GM21381 (cell line): ENCODE measurements at regions not wholly inside any gene's neighbourhood (a gene's known extent, or its start where the extent isn't known, plus 50 kb on each side); places are given as distances from the start of the nearest gene placed in this dataset.

Experiments used
- ATAC-seq: cut with Tn5 transposase; IDR thresholded peaks from one replicate; pipeline ENCODE4 v1.9.1; 2021; ENCODE audit warnings: mild to moderate bottlenecking, moderate library complexity; ENCODE audit not compliant: unreplicated experiment

DNA sequence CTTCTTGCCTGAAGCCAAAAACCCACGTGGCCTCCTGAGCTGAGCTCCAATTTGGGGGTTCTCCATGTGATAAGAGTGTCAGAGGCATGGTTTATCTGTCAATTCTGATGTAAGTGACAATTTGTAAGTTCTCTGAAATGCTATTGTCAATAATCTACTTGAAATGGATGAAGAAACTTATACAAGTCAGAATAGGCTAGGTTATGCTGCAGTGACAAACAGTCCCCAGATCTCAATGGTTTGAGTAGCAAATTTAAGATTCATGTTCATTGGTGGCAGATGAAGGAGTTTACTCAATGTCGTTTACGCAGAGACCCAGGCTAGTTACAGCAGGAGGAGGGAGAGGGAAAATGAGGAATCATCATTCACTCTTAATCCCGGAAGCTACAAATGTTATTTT lies 352.4 kb downstream of the KIF16B start:
- no peak for ATAC-seq

DNA sequence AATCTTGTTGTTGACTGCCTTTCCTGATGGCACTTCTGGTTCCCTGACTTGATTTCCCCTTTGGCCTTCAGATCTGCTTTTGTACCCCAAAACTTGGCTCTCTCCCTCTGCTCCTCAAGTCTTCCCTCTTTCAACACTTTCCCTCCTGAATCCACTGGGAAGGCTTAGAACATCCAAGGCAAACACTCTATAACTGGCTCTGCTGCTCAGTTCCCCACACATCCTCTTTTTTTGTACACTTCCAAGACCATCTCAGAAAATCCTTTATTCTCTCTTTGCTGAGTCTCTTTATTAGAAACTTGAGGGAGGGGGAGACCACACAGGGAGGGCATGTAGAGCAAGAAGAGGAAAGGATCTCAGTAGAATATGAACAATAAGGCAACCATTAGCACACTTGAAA lies 354.1 kb downstream of the KIF16B start:
- no peak for ATAC-seq

DNA sequence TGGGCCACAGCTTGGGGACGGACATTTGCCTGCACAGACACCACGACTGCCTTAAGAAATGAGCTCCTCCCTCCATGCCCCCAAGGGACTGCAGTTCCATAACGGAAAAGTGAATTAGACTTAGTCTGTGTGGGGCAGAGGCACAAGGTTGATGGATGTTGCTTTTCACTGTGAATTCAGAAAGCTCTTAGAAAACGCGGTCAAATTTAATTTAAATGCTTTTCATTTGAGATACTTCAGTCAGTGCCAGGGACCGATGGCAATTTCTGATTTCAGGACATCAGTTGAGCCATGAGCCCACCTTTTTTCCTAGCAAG lies 356.4 kb downstream of the KIF16B start:
- ATAC-seq, result no peak

DNA sequence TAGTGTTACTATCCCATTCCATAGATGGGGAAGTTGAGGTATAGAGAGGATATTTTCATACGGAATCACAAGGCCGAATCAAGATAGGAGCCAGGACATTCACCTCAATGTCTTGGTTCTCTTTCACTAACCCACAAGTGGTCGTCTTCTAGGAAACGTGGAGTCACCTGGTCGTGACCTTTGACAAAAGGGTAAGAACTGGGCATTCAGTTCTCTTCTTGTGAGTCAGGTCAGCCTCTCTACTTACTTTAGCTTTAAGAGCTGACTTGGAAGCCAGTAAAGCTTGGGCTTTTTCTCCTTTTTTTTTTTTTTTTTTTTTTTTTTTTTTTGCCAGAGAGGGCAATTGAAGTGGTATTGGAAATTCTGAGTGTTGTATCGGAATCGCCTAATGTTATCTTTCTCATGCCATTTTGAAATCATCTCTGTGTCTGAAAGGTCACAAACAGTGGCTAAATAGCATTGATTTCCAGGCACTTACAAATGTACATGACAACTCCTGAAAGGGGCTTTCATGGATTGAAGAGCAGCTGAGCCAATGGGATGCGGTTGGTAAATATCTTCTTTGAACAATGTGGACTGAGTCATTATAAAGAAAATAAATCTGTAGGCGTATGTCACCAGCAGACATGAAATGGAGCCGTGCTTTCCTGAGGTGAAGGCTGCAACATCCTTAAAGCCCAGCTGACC lies 356.9 kb downstream of the KIF16B start:
- no peak for ATAC-seq

DNA sequence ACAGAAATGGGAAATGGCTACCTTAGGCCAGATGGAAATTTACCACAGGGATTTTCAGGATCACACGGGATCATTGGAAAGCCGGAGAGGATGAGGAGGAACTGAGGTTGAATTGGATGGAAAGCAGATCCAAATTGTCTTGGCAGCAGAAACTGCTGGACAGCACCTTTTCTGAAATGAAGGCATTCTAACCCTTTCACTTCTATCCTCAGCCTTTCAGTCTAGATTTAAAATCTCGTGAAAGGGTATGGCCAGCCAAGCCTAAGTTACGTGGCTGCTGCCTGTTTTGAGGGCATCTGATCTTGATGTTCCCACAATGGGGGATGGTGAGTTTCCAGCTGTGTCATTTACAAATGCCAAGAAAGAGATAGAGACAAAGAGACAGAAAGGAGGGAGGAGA lies 358.2 kb downstream of the KIF16B start:
- ATAC-seq, result no peak

DNA sequence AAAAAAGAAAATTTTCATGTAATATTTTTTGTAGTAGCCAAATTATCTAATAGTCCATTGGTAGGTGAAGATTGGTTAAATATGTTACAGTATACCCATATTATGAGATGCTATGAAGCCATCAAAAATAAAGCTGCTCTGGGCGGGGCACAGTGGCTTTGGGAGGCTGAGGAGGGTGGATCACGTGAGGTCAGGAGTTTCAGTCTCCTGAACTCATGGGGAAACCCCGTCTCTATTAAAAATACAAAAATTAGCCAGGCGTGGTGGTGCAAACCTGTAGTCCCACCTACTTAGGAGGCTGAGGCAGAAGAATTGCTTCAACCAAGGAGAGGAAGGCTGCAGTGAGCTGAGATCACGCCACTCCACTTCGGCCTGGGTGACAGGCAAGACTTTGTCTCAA lies 360.5 kb downstream of the KIF16B start:
- no peak for ATAC-seq

DNA sequence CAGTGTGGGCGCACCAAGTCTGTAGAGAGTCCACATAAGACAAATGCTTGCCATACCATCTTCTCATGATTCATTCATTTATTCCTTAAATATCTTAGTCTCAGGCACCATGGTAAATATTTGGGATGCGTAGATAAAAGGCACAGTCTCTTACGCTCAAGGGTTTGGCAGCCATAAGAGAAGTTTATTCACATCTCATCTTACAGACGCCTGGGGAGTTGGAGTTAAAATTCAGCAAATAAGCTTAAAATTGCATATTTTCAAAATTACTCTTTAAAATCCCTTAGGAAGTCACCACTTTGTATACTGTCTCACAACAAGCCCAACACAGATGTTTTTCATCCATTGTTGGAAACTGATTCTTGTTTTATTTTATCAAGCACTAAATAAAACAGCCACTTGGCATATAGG lies 363.3 kb downstream of the KIF16B start:
- no peak for ATAC-seq

DNA sequence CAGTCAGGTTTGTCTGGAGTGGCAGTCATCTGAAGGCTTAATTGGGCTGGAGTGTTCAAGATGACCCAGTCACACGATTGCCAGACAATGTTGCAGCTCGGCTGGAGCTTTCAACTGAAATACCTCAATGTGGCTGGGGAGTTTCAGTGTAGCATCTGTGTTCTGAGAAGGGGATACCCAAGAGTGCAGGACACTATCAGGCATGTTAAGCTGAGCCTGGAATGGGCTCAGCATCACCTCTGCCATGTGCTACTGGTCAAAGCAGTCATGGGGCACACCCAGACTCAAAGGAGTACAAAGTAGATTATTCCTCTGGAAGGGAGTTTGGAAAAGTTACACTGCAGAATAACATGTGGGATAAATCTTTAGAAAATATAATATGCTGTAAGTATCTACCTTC lies 363.9 kb downstream of the KIF16B start:
- no peak for ATAC-seq

DNA sequence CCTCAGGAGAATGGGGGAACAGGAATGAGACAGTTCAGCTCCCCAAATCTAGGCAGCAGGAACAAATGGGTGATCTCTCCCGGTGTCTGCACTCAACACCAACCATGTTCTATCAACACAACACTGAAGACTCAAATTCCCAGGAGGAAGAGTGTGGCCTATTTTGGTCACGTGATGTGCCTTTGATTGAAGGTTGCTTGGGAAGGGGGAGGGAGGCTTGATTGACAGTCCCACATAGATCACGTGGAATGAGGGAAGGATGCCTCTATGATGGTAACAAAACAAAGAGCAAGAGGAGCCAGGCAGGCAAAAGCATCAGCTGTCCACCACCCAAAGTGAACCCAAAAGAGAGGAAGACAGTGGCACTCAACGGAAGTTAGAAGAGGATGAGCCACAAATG lies 364.8 kb downstream of the KIF16B start:
- no peak for ATAC-seq

DNA sequence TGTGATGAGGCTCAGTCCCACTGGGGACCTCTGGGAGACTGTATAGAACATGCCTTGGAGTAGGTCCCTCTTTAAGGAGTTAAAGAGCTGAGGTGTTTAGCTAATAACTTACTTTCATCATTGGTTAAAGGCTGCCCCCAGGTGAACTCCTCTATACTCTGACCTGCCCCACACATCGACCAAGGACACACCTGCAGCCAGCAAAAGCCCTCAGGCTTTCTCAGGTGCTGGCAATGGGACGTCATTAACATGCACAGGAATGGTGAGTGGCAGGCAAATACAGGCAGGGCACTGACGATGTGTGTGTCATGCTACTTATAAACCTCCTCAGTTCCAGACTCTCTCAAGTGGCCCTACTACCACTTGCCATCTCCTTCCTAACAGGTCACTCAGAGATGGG lies 366.4 kb downstream of the KIF16B start:
- no peak for ATAC-seq

DNA sequence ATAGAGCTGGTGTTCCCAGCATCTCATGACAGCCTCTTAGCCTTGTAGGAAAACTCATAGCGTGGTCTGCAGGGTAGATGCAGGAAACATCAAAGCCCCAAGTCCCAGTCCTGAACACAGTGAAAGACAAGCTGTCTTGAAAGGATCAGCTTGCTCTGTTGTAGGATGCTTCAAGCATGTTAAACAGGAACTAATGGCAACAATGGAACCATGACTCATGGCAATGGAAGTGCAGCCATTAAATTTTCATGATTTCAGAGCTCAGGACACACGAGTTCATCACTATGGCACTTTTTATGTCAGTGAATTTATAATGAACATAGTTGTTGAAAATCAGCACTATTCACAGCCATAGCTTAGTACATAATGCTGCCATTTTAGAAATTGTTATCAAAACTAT lies 367.7 kb downstream of the KIF16B start:
- ATAC-seq, result no peak

DNA sequence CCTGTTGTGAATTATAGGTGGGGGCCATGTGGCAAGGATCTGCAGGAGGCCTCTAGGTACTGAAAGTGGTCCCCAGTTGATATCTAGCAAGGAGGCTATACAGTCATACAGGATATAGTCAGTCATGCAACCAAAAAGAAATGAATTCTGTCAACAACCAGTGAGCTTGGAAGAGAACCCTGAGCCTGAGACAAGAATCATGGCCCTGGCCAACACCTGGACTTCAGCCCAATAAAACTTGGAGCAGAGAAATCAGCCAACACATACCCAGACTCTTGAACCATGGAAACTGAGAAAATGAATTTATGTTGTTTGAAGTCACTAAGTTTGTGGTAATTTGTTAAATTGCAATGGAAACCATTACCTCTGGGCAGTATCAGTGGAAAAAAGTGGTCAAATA lies 370.2 kb downstream of the KIF16B start:
- no peak for ATAC-seq

DNA sequence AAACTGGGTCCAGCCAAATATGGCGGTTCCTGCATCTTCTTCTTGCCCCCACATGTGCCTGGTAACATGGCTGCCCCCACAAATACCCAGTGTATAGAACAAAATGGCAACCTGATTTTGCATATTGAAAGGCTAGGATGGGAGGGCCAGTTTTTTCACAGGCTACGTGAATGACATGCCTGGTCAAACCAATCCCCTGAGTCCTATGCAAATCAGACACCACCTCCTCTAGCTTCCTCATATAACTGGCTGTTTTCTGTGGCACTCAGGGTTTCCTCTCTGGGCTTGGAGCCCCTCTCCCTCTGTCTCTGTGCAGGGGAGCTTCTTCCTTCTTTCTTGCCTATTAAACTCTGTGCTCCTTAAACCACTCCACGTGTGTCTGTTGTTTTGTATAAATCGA lies 372.1 kb downstream of the KIF16B start:
- ATAC-seq, result no peak

DNA sequence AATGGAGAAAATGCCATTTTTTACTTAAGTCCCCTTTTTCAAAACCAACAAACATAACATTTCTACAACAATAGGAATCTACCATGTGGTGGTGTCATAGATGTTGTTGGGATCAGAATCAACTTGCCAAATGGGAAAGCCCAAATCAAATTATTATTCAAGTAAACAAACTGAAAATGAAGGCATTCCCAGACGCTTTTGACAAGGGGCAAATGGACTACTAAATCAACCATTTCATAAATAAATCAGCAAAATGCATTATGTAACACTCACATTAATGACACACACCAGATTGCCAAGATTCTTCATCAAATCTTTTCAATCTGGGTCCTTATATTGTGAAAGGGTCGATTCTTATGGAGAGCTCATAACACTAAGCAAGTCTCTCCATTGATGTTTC lies 375.6 kb downstream of the KIF16B start:
- no peak for ATAC-seq

DNA sequence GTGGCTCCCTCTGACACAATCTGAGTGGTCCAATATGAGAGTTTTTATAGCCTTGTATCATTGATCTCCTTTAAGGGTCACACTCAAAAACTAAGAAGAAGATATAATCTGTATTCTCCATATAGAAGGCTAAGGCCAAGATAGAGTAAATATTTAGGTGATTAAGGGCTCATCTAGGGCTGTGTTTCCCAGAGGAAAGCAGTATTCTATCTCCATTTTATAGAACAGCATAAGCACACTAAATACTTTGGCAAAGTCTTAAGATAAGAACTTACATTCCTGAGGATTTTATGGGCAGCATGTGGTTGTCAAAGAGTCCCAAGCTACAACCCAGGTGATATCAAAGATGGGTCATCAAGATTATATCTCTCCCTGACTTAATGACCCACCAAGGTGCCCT lies 377.6 kb downstream of the KIF16B start:
- ATAC-seq, result no peak

DNA sequence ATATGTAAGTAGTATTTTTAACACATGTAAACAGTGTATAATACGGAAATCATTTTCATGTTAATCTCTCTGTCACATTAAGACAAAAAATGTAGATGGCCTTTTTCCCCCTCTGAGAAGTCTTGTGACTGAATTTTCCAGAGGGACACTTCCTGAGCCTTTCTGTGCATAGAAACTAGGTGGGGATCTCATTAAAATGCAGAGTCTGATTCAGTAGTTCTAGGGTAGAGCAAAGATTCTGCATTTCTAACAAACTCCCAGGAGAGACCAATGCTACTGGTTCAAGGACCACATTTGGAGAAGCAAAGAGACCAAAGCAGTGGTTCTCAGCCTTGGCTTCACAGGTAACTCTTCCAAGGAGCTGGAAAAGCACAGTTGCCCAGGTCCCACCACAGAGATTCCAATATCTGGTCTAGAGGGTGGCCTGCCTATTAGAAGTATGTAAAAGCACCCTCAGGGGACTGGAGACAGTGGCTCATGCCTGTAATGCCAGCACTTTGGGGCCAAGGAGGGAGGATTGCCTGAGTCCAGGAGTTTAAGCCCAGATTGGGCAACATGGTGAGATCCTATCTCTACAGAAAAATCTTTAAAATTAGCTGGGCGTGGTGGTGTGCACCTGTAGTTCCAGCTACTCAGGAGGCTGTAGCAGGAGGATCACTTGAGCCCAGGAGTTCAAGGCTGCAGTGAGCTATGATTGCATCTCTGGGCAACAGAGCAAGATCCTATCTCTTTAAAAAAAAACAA lies 378.5 kb downstream of the KIF16B start:
- no peak for ATAC-seq

DNA sequence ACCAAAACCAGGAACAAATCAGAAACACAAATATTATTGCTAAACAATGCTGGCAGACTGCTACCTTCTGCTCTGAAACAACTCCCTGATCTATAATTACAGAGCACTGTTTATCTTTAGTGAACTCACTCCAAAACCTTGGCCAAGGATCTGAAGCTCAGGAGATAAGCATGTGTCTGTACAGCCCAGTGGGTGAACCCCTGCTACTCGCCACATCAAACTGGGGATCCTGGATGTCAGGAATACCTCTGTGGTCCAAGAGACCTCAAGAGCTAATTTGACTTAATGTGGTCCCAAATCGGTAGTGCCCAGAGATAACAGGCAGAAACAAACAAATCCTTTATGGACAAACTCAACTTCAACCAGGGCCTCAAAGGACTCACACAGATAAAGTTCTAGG lies 381.8 kb downstream of the KIF16B start:
- no peak for ATAC-seq

DNA sequence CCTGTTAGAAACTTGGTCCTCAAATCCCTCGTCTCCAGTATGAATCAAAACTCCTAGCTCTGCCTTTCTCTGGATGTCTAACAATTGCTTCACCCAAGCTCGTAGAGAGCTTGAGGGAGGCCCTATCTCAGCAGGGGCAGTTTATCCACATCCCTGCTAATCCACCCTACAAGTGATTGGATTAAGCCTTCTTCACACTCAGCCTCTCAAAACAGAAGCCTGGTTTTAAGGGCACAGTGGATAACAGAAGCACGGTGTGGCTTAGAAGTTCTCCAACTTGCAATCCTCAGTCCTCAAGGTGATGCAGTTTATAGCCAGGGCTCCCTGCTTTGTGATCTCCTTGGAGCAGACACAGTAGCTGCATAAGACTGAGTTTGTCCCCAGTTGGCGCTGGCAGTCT lies 383.9 kb downstream of the KIF16B start:
- ATAC-seq, result no peak

DNA sequence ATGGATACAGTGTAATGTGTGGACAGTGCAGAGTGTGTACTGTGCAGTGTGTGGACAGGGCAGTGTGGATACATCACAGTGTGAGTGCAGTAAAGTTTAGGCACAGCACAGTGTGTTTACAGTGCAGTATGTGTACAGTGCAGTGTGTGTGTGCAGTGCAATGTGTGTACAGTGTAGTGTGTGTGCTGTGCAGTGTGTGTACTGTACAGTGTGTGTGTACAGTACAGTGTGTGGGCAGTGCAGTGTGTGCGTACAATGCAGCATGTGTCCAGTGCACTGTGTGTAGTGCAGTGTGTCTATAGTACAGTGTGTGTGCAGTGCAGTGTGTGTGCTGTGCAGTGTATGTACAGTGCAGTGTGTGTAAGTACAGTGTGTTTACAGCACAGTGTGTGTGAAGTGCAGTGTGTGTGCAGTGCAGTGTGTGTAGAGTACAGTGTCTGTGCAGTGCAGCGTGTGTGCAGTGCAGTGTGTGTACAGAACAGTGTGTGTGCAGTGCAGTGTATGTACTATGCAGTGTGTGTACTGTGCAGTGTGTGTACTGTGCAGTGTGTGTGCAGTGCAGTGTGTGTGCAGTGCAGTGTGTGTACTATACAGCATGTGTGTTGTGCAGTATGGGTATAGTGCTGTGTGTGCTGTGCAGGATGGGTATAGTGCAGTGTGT lies 385.2 kb downstream of the KIF16B start:
- no peak for ATAC-seq

DNA sequence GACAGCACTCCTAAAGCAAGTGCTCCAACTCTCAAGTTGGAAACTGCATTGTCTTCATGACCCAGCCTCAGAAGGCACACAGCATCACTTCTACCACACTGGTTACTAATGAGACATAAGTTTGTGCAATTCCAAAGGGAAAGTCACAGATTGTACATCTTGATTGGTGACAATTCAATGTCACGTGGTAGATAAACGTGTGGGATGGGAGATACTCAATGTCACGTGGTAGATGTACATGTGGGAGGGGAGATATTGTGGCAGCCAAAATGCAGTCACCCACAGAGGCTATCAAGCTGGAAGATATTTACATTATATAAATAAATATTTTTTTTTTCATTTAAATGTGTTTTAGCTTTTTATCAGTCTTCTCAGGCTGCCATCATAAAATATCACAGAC lies 393.3 kb downstream of the KIF16B start:
- ATAC-seq, result no peak

DNA sequence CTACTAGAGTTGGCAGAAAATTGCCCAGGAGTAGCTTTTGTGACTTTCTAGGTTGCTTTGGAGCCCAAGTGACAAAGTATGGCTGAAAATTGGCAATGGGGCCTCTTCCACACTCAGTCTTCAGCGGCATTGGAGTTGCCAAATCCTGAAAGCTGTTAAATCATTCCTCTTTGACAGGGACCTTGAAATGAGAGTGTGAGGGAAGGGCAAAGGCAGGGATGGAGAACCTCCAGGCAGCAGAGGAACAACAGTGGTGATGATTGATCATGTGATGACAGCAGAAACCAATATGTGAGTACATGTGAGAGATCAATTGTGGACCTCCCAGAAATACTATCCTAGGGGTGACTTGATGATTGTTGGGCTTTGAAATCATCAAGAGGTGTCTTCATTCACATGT lies 393.9 kb downstream of the KIF16B start:
- no peak for ATAC-seq

DNA sequence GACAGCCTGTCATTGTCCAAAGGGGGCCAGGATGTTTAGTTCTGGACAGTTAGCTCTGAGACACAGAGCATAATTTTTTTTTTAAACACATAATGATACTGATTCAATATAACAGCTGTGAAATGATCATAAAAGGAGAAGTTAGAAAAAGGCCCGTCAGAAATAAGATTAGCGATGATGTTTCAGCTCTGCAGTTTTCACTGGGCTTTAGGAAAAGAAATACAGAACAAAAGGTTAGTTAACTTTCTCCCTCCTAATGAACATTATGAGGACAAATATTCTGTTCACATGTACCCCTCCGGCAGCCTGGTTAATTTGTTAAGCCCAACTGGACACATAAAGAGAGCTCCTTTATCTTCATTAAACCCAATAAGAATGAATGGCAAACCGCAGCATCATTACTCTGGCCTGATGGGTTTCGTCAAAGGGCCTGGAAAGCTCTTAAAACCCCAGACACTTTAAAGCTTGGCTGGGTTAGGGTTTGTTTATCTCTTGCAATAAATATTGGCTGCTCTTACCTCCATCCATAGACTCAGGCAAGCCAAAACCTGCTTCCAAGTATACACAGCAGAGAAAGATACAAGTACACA lies 394.6 kb downstream of the KIF16B start:
- ATAC-seq, result no peak
